Trophoblast cell (in vitro differentiated cells and primary cell): ENCODE measurements at regions not wholly inside any gene's neighbourhood (a gene's known extent, or its start where the extent isn't known, plus 50 kb on each side); places are given as distances from the start of the nearest gene placed in this dataset.

Source experiments
- DNase-seq, 2 donors: peaks; one replicate each; pipeline ENCODE4 v3.0.0-alpha.2; 2016
- H2AFZ ChIP-seq: 2 replicates; pipeline ENCODE4 v1.6.1; 2013; ENCODE audit warnings: low read length, moderate library complexity, mild to moderate bottlenecking; ENCODE audit not compliant: insufficient read depth, poor library complexity
- H2AK5ac ChIP-seq: 2 replicates; pipeline ENCODE4 v1.6.1; 2013; ENCODE audit warnings: mild to moderate bottlenecking, low read length
- H2BK120ac ChIP-seq: 2 replicates; pipeline ENCODE4 v1.6.1; 2013; ENCODE audit warnings: low read length, mild to moderate bottlenecking, moderate library complexity; ENCODE audit not compliant: insufficient read depth, poor library complexity
- H2BK12ac ChIP-seq: 2 replicates; pipeline ENCODE4 v1.6.1; 2013; ENCODE audit warnings: mild to moderate bottlenecking, low read length, moderate library complexity
- H2BK5ac ChIP-seq: 2 replicates; pipeline ENCODE4 v1.6.1; 2013; ENCODE audit warnings: low read length, low read depth, moderate library complexity, mild to moderate bottlenecking; ENCODE audit not compliant: poor library complexity
- H3K14ac ChIP-seq: 2 replicates; pipeline ENCODE4 v1.6.1; 2013; ENCODE audit warnings: mild to moderate bottlenecking, low read length
- H3K18ac ChIP-seq: 2 replicates; pipeline ENCODE4 v1.6.1; 2013; ENCODE audit warnings: mild to moderate bottlenecking, low read length
- H3K23ac ChIP-seq: 2 replicates; pipeline ENCODE4 v1.6.1; 2013; ENCODE audit warnings: low read length
- H3K27ac ChIP-seq: 2 replicates; pipeline ENCODE4 v1.5.1; 2013; ENCODE audit warnings: low read depth, mild to moderate bottlenecking, inconsistent platforms, low read length, moderate library complexity
- H3K27me3 ChIP-seq: 2 replicates; pipeline ENCODE4 v1.6.1; 2013; ENCODE audit warnings: inconsistent platforms, mild to moderate bottlenecking, low read length, moderate library complexity; ENCODE audit not compliant: insufficient read depth
- H3K36me3 ChIP-seq, 2 experiments: 1 replicate in 1 of 2; 2 replicates in 1 of 2; pipeline ENCODE4 v1.6.1; 2013; ENCODE audit warnings: low read length in 2 of 2, mild to moderate bottlenecking in 2 of 2, moderate library complexity in 1 of 2; ENCODE audit not compliant: insufficient read depth in 2 of 2, control insufficient read depth in 1 of 2
- H3K4ac ChIP-seq: 2 replicates; pipeline ENCODE4 v1.6.1; 2013; ENCODE audit warnings: low read depth, mild to moderate bottlenecking, low read length, moderate library complexity
- H3K4me1 ChIP-seq, 2 experiments: 1 replicate in 1 of 2; 2 replicates in 1 of 2; pipeline ENCODE4 v1.6.1; 2013; ENCODE audit warnings: low read length in 2 of 2, mild to moderate bottlenecking in 2 of 2, moderate library complexity in 1 of 2; ENCODE audit not compliant: insufficient read depth in 2 of 2, control insufficient read depth in 1 of 2
- H3K4me2 ChIP-seq: 2 replicates; pipeline ENCODE4 v1.6.1; 2013; ENCODE audit warnings: inconsistent platforms, mild to moderate bottlenecking, low read length, moderate library complexity
- H3K4me3 ChIP-seq: 2 replicates; pipeline ENCODE4 v1.5.1; 2013; ENCODE audit warnings: mild to moderate bottlenecking, low read depth, low read length, inconsistent platforms
- H3K79me1 ChIP-seq: one replicate; pipeline ENCODE4 v1.6.1; 2013; ENCODE audit warnings: low read length
- H3K79me2 ChIP-seq: 2 replicates; pipeline ENCODE4 v1.6.1; 2013; ENCODE audit warnings: low read length, mild to moderate bottlenecking; ENCODE audit not compliant: control insufficient read depth, insufficient read depth, poor library complexity
- H3K9ac ChIP-seq: 2 replicates; pipeline ENCODE4 v1.6.1; 2013; ENCODE audit warnings: mild to moderate bottlenecking, low read length
- H3K9me3 ChIP-seq: 2 replicates; pipeline ENCODE4 v1.6.1; 2013; ENCODE audit warnings: low read depth, mild to moderate bottlenecking, control low read depth, inconsistent platforms, low read length; ENCODE audit not compliant: insufficient read depth
- H4K12ac ChIP-seq: 2 replicates; pipeline ENCODE4 v1.6.1; 2013; ENCODE audit warnings: low read depth, mild to moderate bottlenecking, low read length, moderate library complexity
- H4K8ac ChIP-seq: 2 replicates; pipeline ENCODE4 v1.6.1; 2013; ENCODE audit warnings: low read depth, mild to moderate bottlenecking, low read length, moderate library complexity
- H4K91ac ChIP-seq: one replicate; pipeline ENCODE4 v1.6.1; 2013; ENCODE audit warnings: low read depth, mild to moderate bottlenecking, low read length, moderate library complexity
- WGBS: extraction: QIAGEN DNeasy Blood & Tissue Kit; methylation state at CpG from one replicate; pipeline ENCODE4 v1.1.7; 2013; ENCODE audit warnings: missing lambda C conversion rate; ENCODE audit not compliant: insufficient read length, insufficient coverage; ENCODE audit errors: extremely low coverage; 5-methylcytosine and 5-hydroxymethylcytosine counted together

- Histone ChIP-seq H4K12ac (no peak overlapping the region), H3K18ac (no peak overlapping the region), H3K4ac (no peak overlapping the region), H3K14ac (no peak overlapping the region), H3K4me1 (peaks cover 0 to 5% of the 10 kb centered on the region in 2 experiments), H3K4me2 (no peak overlapping the region), H2BK120ac (no peak overlapping the region), H3K9me3 (no peaks in the 10 kb centered on the region), H2BK5ac (no peak overlapping the region), H2AK5ac (no peak overlapping the region), H3K79me2 (no peaks in the 10 kb centered on the region), H3K23ac (no peak overlapping the region), H3K27me3 (no peaks in the 10 kb centered on the region), H3K9ac (no peak overlapping the region), H2AFZ (no peak overlapping the region), H4K8ac (no peak overlapping the region), H2BK12ac (no peak overlapping the region), H3K27ac (no peak overlapping the region), H3K4me3 (no peak overlapping the region), H4K91ac (no peak overlapping the region), H3K79me1 (no peaks in the 10 kb centered on the region), H3K36me3 (no peaks in the 10 kb centered on the region)
- DNase-seq: no peak
- no CpG with 5 or more reads among the region's 9 CpGs for WGBS
Observed at GRCh38 chr5:32511776-32512374, 67.3 kb upstream of the ZFR start.

GRCh38 chr5:32510860-32511259 lies 66.3 kb upstream of the ZFR start:
- H3K79me1 ChIP-seq: no peaks in the 10 kb centered on the region
- H2BK5ac ChIP-seq: no peak overlapping the region
- no peak overlapping the region for H3K18ac ChIP-seq
- no peak overlapping the region for H3K4me2 ChIP-seq
- no peak overlapping the region for H4K12ac ChIP-seq
- no peak overlapping the region for H4K91ac ChIP-seq
- no peak overlapping the region for H2BK12ac ChIP-seq
- no peak for DNase-seq
- H2BK120ac ChIP-seq: no peak overlapping the region
- no peaks in the 10 kb centered on the region for H3K36me3 ChIP-seq
- H2AK5ac ChIP-seq: no peak overlapping the region
- H4K8ac ChIP-seq: no peak overlapping the region
- H3K14ac ChIP-seq: no peak overlapping the region
- H3K79me2 ChIP-seq: no peaks in the 10 kb centered on the region
- H3K4me1 ChIP-seq: peaks cover 0 to 5% of the 10 kb centered on the region in 2 experiments
- no peak overlapping the region for H3K23ac ChIP-seq
- H3K4me3 ChIP-seq: no peak overlapping the region
- H3K27ac ChIP-seq: no peak overlapping the region
- H3K4ac ChIP-seq: no peak overlapping the region
- no peak overlapping the region for H3K9ac ChIP-seq
- no peaks in the 10 kb centered on the region for H3K27me3 ChIP-seq
- no CpG with 5 or more reads among the region's 1 CpG for WGBS
- no peak overlapping the region for H2AFZ ChIP-seq
- no peaks in the 10 kb centered on the region for H3K9me3 ChIP-seq

GRCh38 chr5:32508806-32509805 lies 64.6 kb upstream of the ZFR start:
- H3K23ac ChIP-seq: no peak overlapping the region
- no peak overlapping the region for H2AK5ac ChIP-seq
- no peak overlapping the region for H3K27ac ChIP-seq
- H4K12ac ChIP-seq: no peak overlapping the region
- H3K36me3 ChIP-seq: no peaks in the 10 kb centered on the region
- H4K8ac ChIP-seq: no peak overlapping the region
- H2BK5ac ChIP-seq: no peak overlapping the region
- DNase-seq: peak; percentile 95 to 98
- no peak overlapping the region for H2AFZ ChIP-seq
- H3K4me3 ChIP-seq: no peak overlapping the region
- H3K18ac ChIP-seq: no peak overlapping the region
- H3K9ac ChIP-seq: no peak overlapping the region
- H3K79me1 ChIP-seq: no peaks in the 10 kb centered on the region
- no CpG with 5 or more reads among the region's 8 CpGs for WGBS
- H3K9me3 ChIP-seq: no peaks in the 10 kb centered on the region
- H3K14ac ChIP-seq: no peak overlapping the region
- no peaks in the 10 kb centered on the region for H3K27me3 ChIP-seq
- H3K4me2 ChIP-seq: no peak overlapping the region
- H3K79me2 ChIP-seq: no peaks in the 10 kb centered on the region
- H2BK12ac ChIP-seq: no peak overlapping the region
- H4K91ac ChIP-seq: no peak overlapping the region
- peaks cover 0 to 5% of the 10 kb centered on the region in 2 experiments for H3K4me1 ChIP-seq
- no peak overlapping the region for H3K4ac ChIP-seq
- H2BK120ac ChIP-seq: no peak overlapping the region

DNA sequence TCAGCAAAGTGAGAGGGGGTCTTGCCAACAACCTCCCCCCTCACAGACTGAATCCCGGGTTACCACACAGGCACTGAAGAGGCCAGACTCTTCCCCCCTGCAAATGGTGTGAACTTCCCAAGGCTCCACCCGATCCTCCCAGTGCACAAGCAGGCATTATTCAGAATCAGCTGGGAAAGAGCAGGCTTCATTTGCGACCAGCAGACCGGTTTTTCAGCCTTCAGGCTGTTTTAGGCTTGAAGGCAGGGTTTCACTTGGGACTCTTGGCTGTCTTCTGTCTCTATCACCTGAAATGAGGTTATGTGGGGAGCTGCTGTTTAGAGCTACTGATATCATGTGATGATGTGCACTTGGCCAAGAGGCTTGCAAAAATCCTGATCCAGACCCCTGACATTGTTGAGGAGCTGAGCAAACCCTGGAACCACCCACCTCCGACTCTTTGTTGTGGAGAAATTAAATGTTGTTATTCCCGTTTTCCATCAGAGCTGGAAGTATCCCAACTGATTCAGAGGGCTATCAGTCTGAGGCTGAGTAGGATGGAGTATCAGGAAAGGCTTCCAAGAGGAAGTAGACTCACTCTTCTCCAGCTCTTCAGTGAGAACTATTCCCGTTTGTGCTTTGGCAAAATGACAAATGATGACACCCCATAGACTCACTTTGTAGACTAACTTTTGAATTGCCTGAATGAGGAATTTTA lies 63.3 kb upstream of the ZFR start:
- no peak overlapping the region for H3K4me3 ChIP-seq
- H3K9me3 ChIP-seq: no peaks in the 10 kb centered on the region
- no peaks in the 10 kb centered on the region for H3K36me3 ChIP-seq
- peaks cover 0 to 5% of the 10 kb centered on the region in 2 experiments for H3K4me1 ChIP-seq
- H2BK120ac ChIP-seq: no peak overlapping the region
- no peaks in the 10 kb centered on the region for H3K27me3 ChIP-seq
- H3K18ac ChIP-seq: no peak overlapping the region
- no peak overlapping the region for H4K12ac ChIP-seq
- no peak overlapping the region for H3K27ac ChIP-seq
- no peaks in the 10 kb centered on the region for H3K79me1 ChIP-seq
- no peak overlapping the region for H2AK5ac ChIP-seq
- no peak overlapping the region for H2BK5ac ChIP-seq
- DNase-seq: peak; percentile 57 to 84
- H3K4me2 ChIP-seq: no peak overlapping the region
- H2BK12ac ChIP-seq: no peak overlapping the region
- H2AFZ ChIP-seq: no peak overlapping the region
- H3K79me2 ChIP-seq: no peaks in the 10 kb centered on the region
- H3K23ac ChIP-seq: no peak overlapping the region
- no peak overlapping the region for H3K9ac ChIP-seq
- H4K8ac ChIP-seq: no peak overlapping the region
- WGBS: no CpG with 5 or more reads among the region's 7 CpGs
- no peak overlapping the region for H3K4ac ChIP-seq
- H3K14ac ChIP-seq: no peak overlapping the region
- H4K91ac ChIP-seq: no peak overlapping the region
